Stomach (tissue), 4 donors: ENCODE measurements at regions not wholly inside any gene's neighbourhood (a gene's known extent, or its start where the extent isn't known, plus 50 kb on each side); places are given as distances from the start of the nearest gene placed in this dataset.

Experiments
- CTCF ChIP-seq, 7 experiments: fragments of 450-650 bp in 4 of 7; fragments of 200-600 bp in 3 of 7; sonication (generic) in 3 of 7; IDR thresholded peaks; one replicate each; pipeline ENCODE4 v1.5.1; 2016 to 2019; ENCODE audit warnings: antibody characterized with exemption in 7 of 7, control low read depth in 2 of 7, mild to moderate bottlenecking in 1 of 7
- EP300 ChIP-seq: sonication (generic); formaldehyde crosslinking; IDR thresholded peaks from one replicate; pipeline ENCODE4 v1.6.1; 2017; ENCODE audit warnings: antibody characterized with exemption
- POLR2A ChIP-seq, 4 donors: fragments of 450-650 bp; IDR thresholded peaks; one replicate each; pipeline ENCODE4 v1.6.1; 2016; ENCODE audit warnings: antibody characterized with exemption in 4 of 4, control low read depth in 2 of 4, mild to moderate bottlenecking in 1 of 4, moderate library complexity in 1 of 4
- POLR2AphosphoS5 ChIP-seq, 3 donors: sonication (generic); formaldehyde crosslinking; IDR thresholded peaks; one replicate each; pipeline ENCODE4 v1.6.1; 2016; ENCODE audit warnings: antibody characterized with exemption in 3 of 3

GRCh38 chr4:149983401-149983800, 94.8 kb upstream of the DCLK2 start:
- no peak for TF ChIP-seq CTCF (IDR thresholded peaks at IDR 0.05)
- no peak for TF ChIP-seq EP300
- TF ChIP-seq POLR2A (IDR thresholded peaks at IDR 0.05) = no peak
- TF ChIP-seq POLR2AphosphoS5 (IDR thresholded peaks at IDR 0.05) = no peak
